HCT116 (cell line): ENCODE measurements at regions not wholly inside any gene's neighbourhood (a gene's known extent, or its start where the extent isn't known, plus 50 kb on each side); places are given as distances from the start of the nearest gene placed in this dataset.

ENCODE experiments used
- CTCF ChIP-seq, 3 experiments: fragments of 200-600 bp in 1 of 3; sonication (generic) in 1 of 3; IDR thresholded peaks in 2 of 3; conservative IDR thresholded peaks in 1 of 3; 2 replicates each; pipeline ENCODE4 v1.5.1; 2012 to 2017; ENCODE audit warnings: low read depth in 2 of 3, low read length in 2 of 3, antibody characterized with exemption in 1 of 3, borderline replicate concordance in 1 of 3, control low read depth in 1 of 3, mild to moderate bottlenecking in 1 of 3, mixed read lengths in 1 of 3, mixed run types in 1 of 3, moderate library complexity in 1 of 3; ENCODE audit not compliant: insufficient read depth in 1 of 3
- MAX ChIP-seq: IDR thresholded peaks from 2 replicates; pipeline ENCODE4 v1.6.1; 2012
- POLR2A ChIP-seq: IDR thresholded peaks from 2 replicates; pipeline ENCODE4 v1.7.0; 2011; ENCODE audit warnings: borderline replicate concordance; ENCODE audit not compliant: insufficient read depth, insufficient read length; ENCODE audit errors: extremely low read depth
- POLR2AphosphoS5 ChIP-seq: IDR thresholded peaks from 2 replicates; pipeline ENCODE4 v1.6.1; 2011; ENCODE audit warnings: mild to moderate bottlenecking, low read depth, low read length, moderate library complexity
- SP1 ChIP-seq: IDR thresholded peaks from 2 replicates; pipeline ENCODE4 v1.6.1; 2012; ENCODE audit warnings: low read depth

- TF ChIP-seq POLR2A (no peak), POLR2AphosphoS5 (no peak), CTCF (IDR thresholded peaks at IDR 0.05 in 2 of 3, conservative IDR thresholded peaks at IDR 0.05 in 1 of 3; ENCODE audit: borderline replicate concordance in 1 of 3, insufficient read depth in 1 of 3, low read depth in 2 of 3, low read length in 2 of 3) (no peak), MAX (no peak), SP1 (no peak)
Observed at GRCh38 chr12:11542599-11542998, 106.9 kb upstream of the ETV6 start.
